ENCODE measurements at regions not wholly inside any gene's neighbourhood (a gene's known extent, or its start where the extent isn't known, plus 50 kb on each side); places are given as distances from the start of the nearest gene placed in this dataset.

DNA sequence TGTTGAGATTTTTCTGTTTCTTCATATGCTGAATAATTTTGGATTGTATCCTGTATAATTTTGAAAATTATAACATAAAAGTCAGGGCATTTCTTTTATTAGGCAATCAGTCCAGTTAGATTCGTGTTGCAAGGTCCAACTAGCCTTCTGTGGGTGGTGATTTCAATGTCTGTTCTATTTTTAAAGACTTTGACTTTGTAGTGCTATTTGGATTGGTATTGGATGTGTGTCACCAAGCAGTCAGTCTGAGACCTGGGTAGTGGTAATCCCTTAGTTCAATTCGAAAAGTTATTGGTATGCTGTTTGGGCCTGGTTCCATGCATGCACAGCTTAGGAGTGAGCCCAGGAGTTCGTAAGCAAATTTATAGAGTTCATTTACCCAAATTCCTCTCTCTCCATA lies 82.2 kb downstream of the EPDR1 start:
- DNase-seq (ENCODE audit: low read depth): no peak

DNA sequence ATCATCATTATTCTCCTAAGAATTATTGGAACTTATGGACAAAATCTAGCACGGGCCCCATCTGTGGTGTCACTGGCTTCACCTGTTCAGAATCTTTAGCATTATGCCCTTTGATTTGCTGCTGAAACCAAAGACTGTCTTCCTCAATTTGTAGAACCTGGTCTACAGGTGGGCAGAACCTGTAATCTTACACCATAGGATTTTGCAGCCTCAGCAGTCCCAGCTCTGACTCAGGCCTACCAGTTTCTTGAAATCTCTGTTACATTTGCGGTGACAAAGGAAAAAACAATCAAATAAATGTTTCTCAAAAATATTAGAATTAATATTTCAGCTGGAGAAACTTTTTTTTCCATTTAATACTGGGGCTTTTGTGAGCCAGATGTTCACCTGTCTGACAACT lies 86.1 kb downstream of the EPDR1 start:
- no peak for DNase-seq (ENCODE audit: low read depth)

DNA sequence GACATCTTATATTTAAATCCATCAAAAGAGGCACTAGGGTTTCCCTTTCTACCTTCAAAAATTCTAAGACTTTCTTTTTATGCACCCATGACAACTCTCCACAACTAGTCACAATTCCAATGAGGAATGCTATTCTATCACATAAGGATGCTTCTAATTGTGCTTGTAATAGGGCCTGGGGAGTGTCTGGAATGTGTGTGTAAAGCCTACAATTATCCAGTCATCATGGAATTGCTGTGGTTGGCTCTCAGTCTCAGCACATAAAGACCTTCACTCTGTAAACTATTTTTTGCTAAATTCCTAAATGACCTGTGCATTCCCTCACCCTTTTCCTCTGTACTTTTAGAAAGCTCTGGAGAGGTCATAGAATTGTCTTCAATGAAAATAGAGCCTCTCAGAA lies 86.7 kb downstream of the EPDR1 start:
- DNase-seq (ENCODE audit: low read depth): no peak

GRCh38 chr7:38013246-38013645 lies 92.8 kb downstream of the EPDR1 start:
- DNase-seq (ENCODE audit: low read depth): no peak

DNA sequence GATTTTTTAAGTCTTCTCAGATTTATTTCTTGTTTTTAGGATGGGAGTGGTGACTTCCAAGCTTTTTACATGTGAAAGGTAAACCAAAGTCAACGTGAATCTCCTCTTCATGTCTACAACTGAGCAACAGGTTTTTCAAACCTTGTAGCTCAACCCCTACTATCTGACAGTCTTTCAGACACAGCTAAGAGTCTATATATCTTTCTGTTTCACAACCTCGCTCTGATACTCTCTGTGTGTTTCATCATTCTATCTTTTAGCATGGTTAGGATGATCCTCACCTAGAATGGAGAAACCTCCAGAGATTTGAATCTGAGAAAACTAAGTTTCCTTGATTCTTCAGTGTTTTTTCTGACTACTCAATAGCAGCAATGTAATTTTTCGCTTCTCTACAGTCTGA lies 96.1 kb downstream of the EPDR1 start:
- DNase-seq (ENCODE audit: low read depth): no peak

DNA sequence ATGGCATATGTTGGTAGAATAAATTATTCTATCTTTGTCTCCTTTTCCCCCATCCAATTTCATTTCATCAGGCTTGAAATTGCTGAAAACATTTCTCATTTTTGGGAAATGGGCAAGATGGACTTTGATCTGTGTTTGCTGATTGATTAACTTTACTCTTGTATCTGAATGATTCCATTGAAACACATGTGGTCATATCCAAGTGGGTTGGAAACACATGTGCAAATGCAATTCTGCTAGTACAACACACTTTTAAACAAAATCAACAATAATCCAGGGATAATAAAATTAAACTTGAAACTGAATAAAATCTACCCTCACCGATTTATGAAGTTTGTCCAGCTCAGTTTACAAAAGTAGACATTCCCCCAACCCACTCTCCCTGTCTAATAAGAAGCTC lies 96.9 kb downstream of the EPDR1 start:
- DNase-seq (ENCODE audit: low read depth): no peak

GRCh38 chr7:38020121-38020785 lies 99.8 kb downstream of the EPDR1 start:
- peak; percentile 81 for DNase-seq (ENCODE audit: low read depth)

DNA sequence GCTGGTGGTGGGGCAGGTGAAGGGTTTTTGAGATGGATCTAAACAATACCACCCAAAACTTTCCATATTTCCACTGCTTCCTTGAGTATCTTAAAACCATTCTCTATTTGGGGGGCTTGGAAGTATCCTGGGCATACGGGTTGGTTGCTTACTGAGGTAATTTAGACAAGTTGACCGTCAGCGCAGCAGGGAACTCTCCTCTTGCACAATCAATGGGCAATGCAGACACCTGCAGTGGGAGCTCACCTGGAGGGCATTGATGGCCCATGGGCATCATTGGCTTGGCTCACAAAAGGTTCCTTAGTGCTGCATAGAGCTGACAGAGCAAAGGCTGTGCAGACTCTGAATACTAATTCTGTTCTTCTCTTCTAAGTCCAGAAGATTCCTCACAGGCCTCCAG lies 101.5 kb downstream of the EPDR1 start:
- DNase-seq (ENCODE audit: low read depth): no peak

DNA sequence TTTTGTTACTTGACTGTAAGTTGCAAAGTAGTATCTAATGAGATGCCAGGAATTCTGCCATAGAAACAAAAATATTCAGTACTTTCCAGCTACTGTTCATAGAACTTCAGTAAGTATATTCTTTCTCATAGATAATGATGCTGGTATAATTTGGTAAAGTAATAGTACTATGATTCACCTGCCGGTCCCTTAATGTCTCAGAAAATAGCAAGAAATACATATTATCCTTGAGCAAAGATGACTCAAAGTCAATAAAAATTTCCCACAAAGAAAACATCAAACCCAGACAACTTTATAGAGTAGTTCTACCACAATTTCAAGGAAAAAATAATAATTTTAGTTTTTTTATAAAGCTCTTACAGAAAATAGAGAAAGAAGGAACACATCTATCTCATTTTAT lies 105.4 kb downstream of the EPDR1 start:
- DNase-seq (ENCODE audit: low read depth): peak; percentile 43

- no peak for DNase-seq (ENCODE audit: low read depth)
Observed at GRCh38 chr7:38027884-38028455, 107.5 kb downstream of the EPDR1 start.

DNA sequence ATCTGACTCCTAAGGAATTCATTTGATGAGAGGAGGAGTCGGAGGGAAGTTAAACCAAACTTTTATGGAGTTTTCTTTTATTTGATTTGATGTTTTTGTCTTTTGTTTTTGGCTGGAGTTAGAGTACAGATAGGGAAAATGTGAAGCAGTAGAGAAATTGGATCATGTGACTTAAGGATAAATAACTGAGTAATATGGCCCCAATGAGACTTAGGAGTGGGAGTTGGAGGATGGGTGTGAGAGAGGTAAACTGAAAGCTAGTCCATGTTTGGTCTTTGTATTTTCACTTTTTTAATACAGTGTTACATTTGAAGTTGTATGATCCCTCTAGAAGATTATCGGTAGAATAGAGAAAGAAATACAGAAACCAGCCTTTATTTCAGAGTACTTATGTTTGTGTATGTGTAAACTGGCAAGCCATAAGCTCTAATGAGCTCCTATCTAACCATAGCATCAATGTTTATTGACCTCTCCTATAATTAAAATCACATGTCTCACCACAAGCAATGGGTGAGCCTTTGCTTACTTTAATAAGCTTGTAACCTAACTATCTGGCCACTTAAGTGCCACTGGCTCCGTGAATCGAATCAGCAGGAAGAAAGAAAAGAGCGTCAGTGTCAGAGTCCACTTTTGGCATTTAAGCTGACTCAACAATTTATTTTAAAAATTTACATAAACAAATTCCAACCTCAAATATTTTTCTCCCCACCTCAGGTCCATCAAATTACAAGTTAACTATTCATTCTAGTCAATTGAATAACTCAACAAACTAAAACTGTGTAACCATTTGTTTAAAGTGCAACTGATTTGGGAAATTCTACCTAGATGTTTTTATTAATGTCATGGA lies 113.8 kb downstream of the EPDR1 start:
- DNase-seq (ENCODE audit: low read depth): no peak

GRCh38 chr7:38040831-38041230 lies 120.4 kb downstream of the EPDR1 start:
- no peak for DNase-seq (ENCODE audit: low read depth)

DNA sequence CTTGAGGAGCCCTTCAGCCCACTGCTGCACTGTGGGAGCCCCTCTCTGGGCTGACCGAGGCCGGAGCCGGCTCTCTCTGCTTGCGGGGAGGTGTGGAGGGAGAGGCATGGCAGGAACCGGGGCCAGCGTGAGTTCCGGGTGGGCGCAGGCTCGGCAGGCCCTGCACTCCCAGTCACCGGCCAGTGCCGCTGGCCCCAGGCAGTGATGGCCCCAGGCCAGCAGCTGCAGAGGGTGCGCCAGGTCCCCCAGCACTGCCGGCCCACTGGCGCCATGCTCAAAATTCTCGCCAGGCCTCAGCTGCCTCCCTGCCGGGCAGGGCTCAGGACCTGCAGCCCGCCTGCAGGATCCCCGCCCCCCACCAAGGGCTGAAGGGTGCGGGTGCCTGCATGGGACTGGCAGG lies 128.4 kb upstream of the STARD3NL start:
- no peak for DNase-seq (ENCODE audit: low read depth)

- DNase-seq (ENCODE audit: low read depth): no peak
Observed at GRCh38 chr7:38051311-38051710, 126.7 kb upstream of the STARD3NL start.

- no peak for DNase-seq (ENCODE audit: low read depth)
Observed at GRCh38 chr7:38051786-38052185, 126.3 kb upstream of the STARD3NL start.

DNA sequence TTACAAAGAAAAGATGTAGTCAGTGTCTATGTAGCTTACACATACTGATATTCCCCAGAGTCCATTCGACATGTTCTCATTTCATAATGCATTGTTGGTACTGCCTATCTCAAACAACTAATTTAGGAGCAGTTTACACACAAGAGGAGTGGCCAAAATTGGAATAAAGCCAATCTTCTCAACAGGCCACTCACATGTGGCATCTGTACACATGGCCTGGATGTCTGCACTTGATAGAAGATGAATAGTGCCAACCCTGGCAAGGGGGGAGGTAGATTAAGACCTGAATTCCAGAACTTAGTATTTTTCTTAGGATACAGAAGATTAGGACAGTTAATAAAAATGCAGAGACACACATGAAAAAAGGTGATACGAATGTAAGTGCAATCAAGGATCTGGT lies 125.3 kb upstream of the STARD3NL start:
- peak; percentile 40 for DNase-seq (ENCODE audit: low read depth)

GRCh38 chr7:38054199-38054598 lies 123.8 kb upstream of the STARD3NL start:
- DNase-seq (ENCODE audit: low read depth): no peak

DNA sequence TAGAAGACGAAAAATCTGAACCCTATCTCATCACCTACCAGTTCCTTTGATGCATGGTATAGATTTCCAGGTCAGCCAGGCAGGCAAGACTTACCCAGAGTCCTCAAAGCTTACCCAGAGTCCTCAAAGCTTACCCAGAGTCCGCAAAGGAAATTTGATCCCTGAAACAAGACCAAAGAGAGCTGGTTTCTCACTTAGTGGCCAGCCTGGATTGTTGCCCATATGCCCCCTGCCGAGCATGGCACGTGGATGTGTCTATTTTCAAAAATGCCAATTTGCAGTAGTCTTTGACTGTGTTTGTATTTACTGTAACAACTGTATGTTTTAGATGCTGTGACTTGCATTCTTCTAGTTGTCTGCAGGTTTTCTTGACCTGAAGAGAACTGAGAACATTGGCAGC lies 120.2 kb upstream of the STARD3NL start:
- DNase-seq (ENCODE audit: low read depth): no peak

- no peak for DNase-seq (ENCODE audit: low read depth)
Observed at GRCh38 chr7:38060116-38060515, 117.9 kb upstream of the STARD3NL start.

- DNase-seq (ENCODE audit: low read depth): no peak
Observed at GRCh38 chr7:38060637-38061036, 117.4 kb upstream of the STARD3NL start.

DNA sequence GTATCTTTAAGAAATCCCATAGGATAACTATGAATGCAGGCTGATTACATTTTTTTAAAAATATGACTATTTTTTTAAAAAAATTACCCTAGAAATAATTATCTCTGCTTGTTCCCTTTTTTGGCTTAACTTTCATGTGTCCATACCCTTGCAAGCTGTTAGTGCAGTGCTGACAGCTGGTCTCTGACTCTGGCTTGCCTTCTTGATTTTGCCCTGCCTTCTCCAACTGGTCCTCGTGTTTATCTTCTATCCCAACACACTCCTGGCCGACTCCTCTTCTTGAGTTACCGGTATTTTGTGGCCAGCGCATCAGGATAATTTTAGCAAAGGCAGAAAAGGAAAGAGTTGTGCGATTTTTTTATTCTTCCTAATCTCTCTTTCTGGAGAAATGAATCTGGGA lies 111.7 kb upstream of the STARD3NL start:
- no peak for DNase-seq (ENCODE audit: low read depth)

DNA sequence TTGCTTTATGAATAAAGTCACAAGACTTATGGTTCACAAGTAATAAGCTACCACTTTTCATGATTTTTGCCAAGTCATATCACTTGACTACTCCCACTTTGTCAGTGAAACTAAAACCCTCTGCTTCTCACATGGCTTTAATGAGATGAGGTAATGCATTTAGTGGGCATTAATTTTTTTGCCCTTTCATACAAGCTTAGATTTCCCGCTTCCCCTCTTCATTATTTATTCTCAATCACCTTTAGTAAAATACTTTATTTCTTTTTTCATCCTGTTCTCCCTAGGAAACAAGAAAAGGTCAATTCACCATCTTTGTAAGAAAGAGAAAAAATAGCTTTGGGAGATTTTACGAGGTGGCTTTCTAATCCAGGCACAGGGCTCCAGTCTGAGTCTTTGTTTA lies 109.6 kb upstream of the STARD3NL start:
- peak; percentile 16 for DNase-seq (ENCODE audit: low read depth)

GRCh38 chr7:38069052-38069451 lies 109.0 kb upstream of the STARD3NL start:
- DNase-seq (ENCODE audit: low read depth): no peak
